Mucosa of gallbladder (tissue), 1 donor: ENCODE measurements at regions not wholly inside any gene's neighbourhood (a gene's known extent, or its start where the extent isn't known, plus 50 kb on each side); places are given as distances from the start of the nearest gene placed in this dataset.
"Not testable (repeated sequence)": the region's sequence is repeated elsewhere in the genome, so short reads cannot be mapped to it uniquely, and the experiment has no call there.

Experiments used
- DNase-seq: peaks from one replicate; pipeline ENCODE4 v3.0.0-alpha.2; 2020; ENCODE audit warnings: low spot score
- donor health status: DM: no; HTN: no; CAD: no.

DNA sequence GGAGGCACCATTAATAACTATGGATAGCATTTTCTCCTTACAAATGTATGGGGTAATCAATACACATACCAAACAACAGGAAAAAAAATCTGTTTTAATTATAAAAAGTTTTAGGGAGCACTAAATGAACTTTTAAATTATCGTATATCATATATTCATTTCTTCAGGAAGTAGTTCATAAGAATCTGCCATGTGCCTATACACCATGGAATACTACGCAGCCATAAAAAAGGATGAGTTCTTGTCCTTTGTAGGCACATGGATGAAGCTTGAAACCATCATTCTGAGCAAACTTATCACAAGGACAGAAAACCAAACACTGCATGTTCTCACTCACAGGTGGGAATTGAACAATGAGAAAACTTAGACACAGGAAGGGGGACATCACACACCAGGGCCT lies 162.1 kb upstream of the RASA1 start:
- DNase-seq: no peak

DNA sequence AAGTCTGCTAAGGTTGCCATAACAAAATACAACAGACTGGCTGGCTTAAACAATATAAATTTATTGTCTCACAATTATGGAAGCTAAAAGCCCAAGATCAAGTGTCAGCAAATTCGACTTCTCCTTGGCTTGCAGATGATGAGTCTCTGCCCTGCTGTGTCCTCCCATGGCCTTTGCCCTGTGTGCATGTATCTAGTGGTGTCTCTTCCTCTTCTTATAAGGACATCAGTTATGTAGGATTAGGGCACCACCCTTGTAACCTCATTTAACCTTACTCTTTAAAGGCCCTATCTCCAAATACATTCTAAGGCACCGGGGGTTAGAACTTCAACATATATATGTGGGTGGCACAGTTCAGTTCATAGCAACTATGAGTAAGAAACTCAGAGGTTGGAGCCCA lies 157.9 kb upstream of the RASA1 start:
- DNase-seq: no peak

DNA sequence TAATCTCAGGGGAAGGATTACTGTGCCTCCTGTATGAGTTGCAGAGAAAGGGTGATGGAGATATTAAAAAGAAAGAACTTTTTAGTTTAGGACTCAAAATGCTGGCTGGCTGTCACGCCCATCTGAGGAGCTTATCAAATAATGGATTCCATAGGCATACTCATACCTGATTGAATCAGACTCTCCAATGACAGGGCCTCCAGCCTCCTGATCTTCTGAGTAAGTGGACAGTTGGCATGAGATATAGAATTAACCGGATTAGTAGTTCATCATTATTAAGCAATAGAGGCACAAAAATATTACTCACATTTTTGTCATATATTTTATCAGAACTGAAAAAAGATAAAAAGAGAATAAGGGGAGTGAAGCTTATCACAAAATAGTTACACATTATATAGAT lies 157.0 kb upstream of the RASA1 start:
- no peak for DNase-seq

- no peak for DNase-seq
Measured at GRCh38 chr5:87113861-87114260, 153.8 kb upstream of the RASA1 start.

- DNase-seq: no peak
Measured at GRCh38 chr5:87114631-87115030, 153.1 kb upstream of the RASA1 start.

DNA sequence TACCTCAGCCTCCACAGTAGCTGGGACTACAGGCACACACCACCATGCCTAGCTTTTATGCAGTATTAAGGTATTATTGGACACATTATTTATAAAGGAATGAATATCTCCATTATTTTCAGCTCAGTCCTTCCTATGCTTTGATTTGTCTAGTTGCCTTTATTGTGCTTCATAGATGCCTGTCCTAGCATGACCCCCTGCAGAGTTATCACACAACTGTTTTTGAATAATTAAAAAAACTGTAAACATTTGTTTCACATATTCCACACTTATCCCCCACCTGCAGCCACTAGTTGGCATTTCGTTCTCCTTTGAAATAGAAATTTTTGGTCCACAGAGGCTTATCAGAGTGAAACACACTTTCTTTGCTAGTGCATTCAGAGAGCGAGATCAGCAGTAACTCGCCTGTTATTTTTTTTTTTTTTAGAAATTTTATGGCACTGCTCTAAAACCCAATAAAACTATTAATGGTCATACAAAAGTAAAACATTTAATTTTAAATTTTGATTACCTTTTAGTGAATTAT lies 151.8 kb upstream of the RASA1 start:
- no peak for DNase-seq

GRCh38 chr5:87116825-87117512 lies 150.7 kb upstream of the RASA1 start:
- no peak for DNase-seq

DNA sequence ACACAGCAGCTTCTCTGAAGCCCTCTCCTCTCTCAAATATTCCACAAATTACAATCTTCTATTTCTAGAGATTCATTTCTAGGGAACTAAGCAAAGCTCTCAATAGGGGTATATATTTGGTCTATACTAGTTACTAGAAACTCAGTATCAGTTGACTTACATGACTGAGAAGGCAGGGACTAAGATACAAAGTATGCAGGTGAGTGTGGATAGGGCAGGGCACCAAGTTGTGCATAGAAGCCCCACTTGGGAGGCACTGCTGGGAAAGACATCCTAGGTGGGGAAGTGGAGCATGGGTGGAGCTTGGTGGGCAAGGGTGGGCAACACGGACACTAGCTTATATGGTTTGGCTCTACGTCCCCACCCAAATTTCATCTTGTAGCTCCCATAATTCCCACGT lies 148.1 kb upstream of the RASA1 start:
- no peak for DNase-seq

DNA sequence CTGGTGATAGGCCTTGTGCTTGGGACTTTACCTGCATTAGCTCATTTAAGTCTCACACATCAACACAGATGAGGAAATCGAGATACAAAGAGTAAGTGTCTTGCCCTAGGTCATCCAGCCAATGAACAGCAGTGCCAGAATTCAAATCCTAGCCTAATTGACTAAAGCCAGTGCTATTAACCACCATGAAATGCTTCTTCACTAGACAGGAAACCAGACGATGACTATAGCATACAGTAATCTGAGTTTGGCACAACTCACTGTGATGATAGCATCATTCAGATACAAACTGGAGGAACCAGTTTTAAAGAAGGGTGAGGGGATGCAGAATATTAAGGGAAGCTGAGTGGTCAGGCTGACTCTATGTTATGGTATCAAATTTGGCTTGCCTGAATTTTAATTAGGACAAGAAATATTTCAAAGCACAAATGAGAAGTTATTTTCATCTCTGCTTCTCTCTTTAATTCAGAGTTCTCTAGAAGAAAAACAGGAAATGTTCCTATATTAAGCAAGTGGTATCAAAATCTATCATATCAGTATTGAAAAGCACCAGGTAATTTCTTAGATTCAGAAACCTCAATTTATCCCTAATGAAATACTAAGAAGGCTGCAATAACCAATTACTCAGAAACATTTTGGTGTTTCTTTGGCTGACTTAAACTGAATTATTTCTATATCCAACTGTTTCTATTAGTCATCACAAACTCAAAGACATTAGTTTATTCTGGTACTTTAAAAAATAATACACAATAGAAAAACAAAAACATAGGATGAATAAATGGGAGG lies 147.0 kb upstream of the RASA1 start:
- no peak for DNase-seq

DNA sequence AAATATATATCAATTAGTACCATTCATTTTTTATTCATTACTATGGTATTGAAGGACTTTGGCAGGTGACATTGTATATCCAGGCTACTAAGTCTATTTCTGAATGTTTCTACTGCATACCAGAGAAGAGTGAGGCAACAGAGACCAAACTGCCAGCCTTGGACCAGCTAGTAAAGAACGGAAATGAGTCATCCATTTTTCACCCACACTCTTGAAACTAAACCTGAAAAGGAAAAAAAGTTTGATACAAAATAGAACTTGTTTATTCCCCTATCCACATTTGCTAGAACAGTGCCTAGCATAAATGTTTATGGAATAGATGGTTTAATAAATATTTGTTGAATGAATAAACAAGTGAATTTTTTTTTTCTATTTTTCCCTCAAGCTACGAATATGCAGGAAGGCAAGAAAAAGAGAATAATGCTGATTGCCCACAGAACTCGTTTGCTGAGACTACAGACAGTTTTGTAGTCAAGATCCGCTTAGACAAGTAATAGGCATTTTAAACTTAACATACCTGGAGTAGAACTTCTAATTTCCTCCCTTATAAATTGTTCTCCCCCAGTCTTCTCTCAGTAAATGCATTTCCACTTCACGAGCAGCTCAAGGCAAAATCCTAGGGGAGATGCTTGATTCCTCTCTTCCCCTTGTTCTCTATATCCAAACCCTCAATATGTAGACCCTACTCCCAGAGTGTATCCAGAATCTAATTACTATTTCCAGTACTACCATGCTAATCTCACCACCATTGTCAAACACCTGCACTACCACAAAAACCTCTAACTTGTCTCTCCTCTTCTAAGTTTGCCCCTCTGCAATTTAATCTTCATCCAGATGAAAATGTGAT lies 146.2 kb upstream of the RASA1 start:
- DNase-seq: no peak

GRCh38 chr5:87122151-87122977 lies 145.3 kb upstream of the RASA1 start:
- DNase-seq: no peak

DNA sequence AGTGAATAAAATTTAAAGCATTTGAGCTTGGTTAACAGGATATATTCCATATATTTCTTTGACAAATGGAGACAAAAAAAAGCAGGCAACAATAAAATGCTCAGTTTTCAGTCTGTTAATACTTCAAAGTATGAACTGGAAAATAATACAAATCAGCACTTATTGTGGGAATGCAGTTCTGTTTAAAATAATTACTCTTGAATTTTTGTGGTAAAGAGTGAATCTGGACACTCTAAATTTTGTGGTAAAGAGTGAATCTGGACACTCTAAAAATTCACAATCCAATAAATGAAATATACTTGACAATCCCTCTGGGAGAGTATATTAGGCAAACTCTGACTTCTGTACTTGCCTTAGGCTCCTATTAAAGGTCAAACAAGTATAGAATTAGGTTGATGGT lies 141.9 kb upstream of the RASA1 start:
- DNase-seq: no peak

GRCh38 chr5:87126869-87127268 lies 140.8 kb upstream of the RASA1 start:
- no peak for DNase-seq

DNA sequence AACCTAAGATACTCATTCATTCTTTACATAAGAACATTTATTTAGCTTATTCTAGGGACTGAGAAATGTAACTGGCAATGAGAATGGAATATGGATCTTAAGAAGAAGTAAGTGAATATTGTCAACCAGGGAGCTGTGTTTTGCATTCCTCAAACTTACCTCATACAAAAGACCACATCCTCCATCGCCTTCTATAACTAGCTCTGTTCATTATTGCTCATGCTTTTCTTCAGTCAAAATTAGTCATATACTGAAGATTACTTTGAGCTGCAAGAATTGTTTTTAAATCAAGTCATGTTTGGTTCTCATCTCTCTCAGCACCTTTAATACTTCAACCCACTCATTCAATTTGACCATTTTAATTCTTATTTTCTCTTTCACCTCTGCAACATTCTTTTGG lies 140.3 kb upstream of the RASA1 start:
- DNase-seq: no peak

- no peak for DNase-seq
Measured at GRCh38 chr5:87127956-87128687, 139.6 kb upstream of the RASA1 start.

- no peak for DNase-seq
Measured at GRCh38 chr5:87129046-87129445, 138.6 kb upstream of the RASA1 start.

DNA sequence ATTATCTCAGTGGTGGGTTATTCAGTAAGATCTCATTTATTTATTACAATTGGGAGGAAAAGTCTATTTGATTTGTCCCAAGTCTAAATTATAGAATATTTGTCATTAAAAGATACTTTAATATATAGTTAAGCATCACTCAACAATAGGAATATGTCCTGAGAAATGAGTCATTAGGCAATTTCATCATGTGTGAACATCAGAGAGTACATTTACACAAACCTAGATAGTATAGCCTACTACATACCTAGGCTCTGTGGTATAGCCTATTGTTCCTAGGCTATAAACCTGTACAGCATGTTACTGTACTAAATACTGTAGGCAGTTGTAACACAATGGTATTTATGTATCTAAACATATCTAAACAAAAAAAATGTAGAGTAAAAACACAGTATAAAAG lies 135.0 kb upstream of the RASA1 start:
- DNase-seq: no peak

DNA sequence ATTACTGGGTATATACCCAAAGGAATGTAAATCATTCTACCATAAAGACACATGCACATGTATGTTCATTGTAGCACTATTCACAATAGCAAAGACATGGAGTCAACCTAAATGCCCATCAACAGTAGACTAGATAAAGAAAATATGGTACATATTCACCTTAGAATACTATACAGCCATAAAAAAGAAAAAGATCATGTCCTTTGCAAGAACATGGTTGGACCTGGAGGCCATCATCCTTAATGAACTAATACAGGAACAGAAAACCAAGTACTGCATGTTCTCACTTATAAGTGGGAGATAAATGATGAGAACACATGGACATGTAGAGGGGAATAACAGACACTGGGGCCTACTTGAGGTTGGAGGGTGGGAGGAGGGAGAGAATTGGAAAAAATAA lies 133.2 kb upstream of the RASA1 start:
- DNase-seq: not testable (repeated sequence)

DNA sequence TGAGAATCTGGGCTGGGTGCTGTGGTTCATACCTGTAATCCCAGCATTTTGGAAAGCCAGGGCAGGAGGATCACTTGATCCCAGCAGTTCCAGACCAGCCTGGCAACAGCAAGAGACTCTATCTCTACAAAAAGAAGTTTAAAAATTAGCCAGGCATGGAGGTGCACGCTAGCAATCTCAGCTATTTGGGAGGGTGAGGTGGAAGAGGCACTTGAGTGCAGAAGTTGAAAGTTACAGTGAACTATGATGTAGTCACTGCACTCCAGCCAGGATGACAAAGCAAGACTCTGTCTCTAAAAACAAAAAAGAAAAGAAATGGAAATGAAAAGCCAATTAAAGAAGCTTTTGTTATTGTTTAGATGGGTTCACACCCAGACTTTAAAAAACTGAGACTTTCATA lies 131.6 kb upstream of the RASA1 start:
- no peak for DNase-seq

GRCh38 chr5:87136733-87137132 lies 130.9 kb upstream of the RASA1 start:
- no peak for DNase-seq

- DNase-seq: no peak
Measured at GRCh38 chr5:87137283-87137682, 130.4 kb upstream of the RASA1 start.
